GM19397 (cell line): ENCODE measurements at regions not wholly inside any gene's neighbourhood (a gene's known extent, or its start where the extent isn't known, plus 50 kb on each side); places are given as distances from the start of the nearest gene placed in this dataset.
A peak's percentile ranks its signal among the peaks of the same experiment; 100 is the strongest.

Source experiments
- ATAC-seq: cut with Tn5 transposase; IDR thresholded peaks from one replicate; pipeline ENCODE4 v1.9.1; 2021; ENCODE audit warnings: mild to moderate bottlenecking, moderate library complexity; ENCODE audit not compliant: unreplicated experiment

GRCh38 chr10:14396411-14397048 lies 65.8 kb upstream of the FRMD4A start:
- ATAC-seq: no peak

GRCh38 chr10:14394179-14394578 lies 63.5 kb upstream of the FRMD4A start:
- no peak for ATAC-seq

- no peak for ATAC-seq
These were observed 60.6 kb upstream of the FRMD4A start for GRCh38 chr10:14391342-14391741.

GRCh38 chr10:14389981-14390590 lies 59.4 kb upstream of the FRMD4A start:
- peak; percentile 66 for ATAC-seq

GRCh38 chr10:14385596-14386593 lies 55.2 kb upstream of the FRMD4A start:
- ATAC-seq: no peak

GRCh38 chr10:14384915-14385314 lies 54.2 kb upstream of the FRMD4A start:
- ATAC-seq: no peak

GRCh38 chr10:14384116-14384730 lies 53.5 kb upstream of the FRMD4A start:
- ATAC-seq: no peak

- no peak for ATAC-seq
These were observed 52.5 kb upstream of the FRMD4A start for GRCh38 chr10:14383266-14383665.

- ATAC-seq: no peak
These were observed 51.8 kb upstream of the FRMD4A start for GRCh38 chr10:14382531-14382930.

- ATAC-seq: peak; percentile 67
These were observed 51.3 kb upstream of the FRMD4A start for GRCh38 chr10:14382022-14382421.

GRCh38 chr10:14381475-14381874 lies 50.8 kb upstream of the FRMD4A start:
- no peak for ATAC-seq

- ATAC-seq: no peak
These were observed 50.0 kb upstream of the FRMD4A start for GRCh38 chr10:14380746-14381145.
